Nephron progenitor cell (in vitro differentiated cells): ENCODE measurements at regions not wholly inside any gene's neighbourhood (a gene's known extent, or its start where the extent isn't known, plus 50 kb on each side); places are given as distances from the start of the nearest gene placed in this dataset.

ENCODE experiments used
- DNase-seq: peaks from one replicate; pipeline ENCODE4 v3.0.0; 2021
- H3K27ac Mint-ChIP-seq: 2 replicates; pipeline ENCODE4 v1.8.0; 2021; ENCODE audit warnings: mild to moderate bottlenecking, moderate library complexity, mixed read lengths
- H3K27me3 Mint-ChIP-seq: 2 replicates; pipeline ENCODE4 v1.8.0; 2021; ENCODE audit warnings: mild to moderate bottlenecking, low read depth, mixed read lengths; ENCODE audit not compliant: poor library complexity
- H3K36me3 Mint-ChIP-seq: 2 replicates; pipeline ENCODE4 v1.8.0; 2021; ENCODE audit warnings: low read depth, mixed read lengths
- H3K4me1 Mint-ChIP-seq: 2 replicates; pipeline ENCODE4 v1.8.0; 2021; ENCODE audit warnings: mixed read lengths
- H3K4me3 Mint-ChIP-seq: 2 replicates; pipeline ENCODE4 v1.8.0; 2021; ENCODE audit warnings: mild to moderate bottlenecking, moderate library complexity, mixed read lengths
- H3K9me3 Mint-ChIP-seq: 2 replicates; pipeline ENCODE4 v1.8.0; 2021; ENCODE audit warnings: mild to moderate bottlenecking, moderate library complexity, mixed read lengths
- CTCF ChIP-seq: fragments of 200-600 bp; sonication (generic); IDR thresholded peaks from 2 replicates; pipeline ENCODE4 v1.5.0; 2021; ENCODE audit warnings: antibody characterized with exemption

GRCh38 chr13:73721571-73721970 is 412.6 kb downstream of the KLF12 start:
- TF ChIP-seq CTCF, result no peak
- Mint-ChIP-seq H3K27me3 (no peaks in the 10 kb centered on the region), H3K36me3 (no peaks in the 10 kb centered on the region), H3K9me3 (no peaks in the 10 kb centered on the region), H3K27ac (no peak overlapping the region), H3K4me1 (no peaks in the 10 kb centered on the region), H3K4me3 (no peak overlapping the region)
- DNase-seq, result no peak

- TF ChIP-seq CTCF, result no peak
- no peaks in the 10 kb centered on the region for H3K9me3 Mint-ChIP-seq
- H3K27ac Mint-ChIP-seq, result no peak overlapping the region
- no peak for DNase-seq
- no peak overlapping the region for H3K4me3 Mint-ChIP-seq
- H3K27me3 Mint-ChIP-seq, result no peaks in the 10 kb centered on the region
- H3K4me1 Mint-ChIP-seq, result no peaks in the 10 kb centered on the region
- peaks cover 3% of the 10 kb centered on the region for H3K36me3 Mint-ChIP-seq
These were observed 413.9 kb downstream of the KLF12 start for GRCh38 chr13:73720216-73720840.

GRCh38 chr13:73718246-73718645 is 416.0 kb downstream of the KLF12 start:
- Mint-ChIP-seq H3K27me3 (no peaks in the 10 kb centered on the region), H3K27ac (no peak overlapping the region), H3K4me3 (no peak overlapping the region), H3K36me3 (peaks cover 12% of the 10 kb centered on the region), H3K4me1 (no peaks in the 10 kb centered on the region), H3K9me3 (no peaks in the 10 kb centered on the region)
- TF ChIP-seq CTCF, result no peak
- DNase-seq, result no peak

- H3K4me3 Mint-ChIP-seq, result no peak overlapping the region
- H3K4me1 Mint-ChIP-seq, result no peaks in the 10 kb centered on the region
- no peak overlapping the region for H3K27ac Mint-ChIP-seq
- H3K27me3 Mint-ChIP-seq, result no peaks in the 10 kb centered on the region
- peaks cover 17% of the 10 kb centered on the region for H3K36me3 Mint-ChIP-seq
- DNase-seq, result no peak
- TF ChIP-seq CTCF, result no peak
- no peaks in the 10 kb centered on the region for H3K9me3 Mint-ChIP-seq
These were observed 416.6 kb downstream of the KLF12 start for GRCh38 chr13:73717632-73718031.

- Mint-ChIP-seq H3K4me3 (no peak overlapping the region), H3K9me3 (no peaks in the 10 kb centered on the region), H3K4me1 (no peaks in the 10 kb centered on the region), H3K27ac (no peak overlapping the region), H3K27me3 (no peaks in the 10 kb centered on the region), H3K36me3 (peaks cover 26% of the 10 kb centered on the region)
- TF ChIP-seq CTCF, result no peak
- DNase-seq, result no peak
These were observed 418.2 kb downstream of the KLF12 start for GRCh38 chr13:73715911-73716510.
